ENCODE measurements at regions not wholly inside any gene's neighbourhood (a gene's known extent, or its start where the extent isn't known, plus 50 kb on each side); places are given as distances from the start of the nearest gene placed in this dataset.

GRCh38 chr11:134742956-134743819 lies 331.1 kb upstream of the B3GAT1 start:
- no peak for TF ChIP-seq CTCF (IDR thresholded peaks at IDR 0.05)
- intact Hi-C loops (cut with DNase I) = loop anchor here in 1 of 10 donors (10.0 kb wide), 1 partner anchor 62 kb away; no protein-coding TSS in a partner anchor
- H3K4me1 ChIP-seq = peaks cover 0 to 15% (median 0%) of the 10 kb centered on the region in 9 donors
- WGBS, 2 donors = 47 to 51% methylated on average over 12 of the region's 12 CpGs
- H3K27ac ChIP-seq = no peak overlapping the region
- DNase-seq = no peak
- no peak for ATAC-seq
- peaks cover 0 to 22% (median 4%) of the 10 kb centered on the region in 11 donors for H3K9me3 ChIP-seq
- peaks cover 0 to 38% (median 0%) of the 10 kb centered on the region in 7 donors for H3K27me3 ChIP-seq
- H3K36me3 ChIP-seq = no peaks in the 10 kb centered on the region
- no peak overlapping the region for H3K4me3 ChIP-seq

GRCh38 chr11:134742224-134742612 lies 330.2 kb upstream of the B3GAT1 start:
- no peak for DNase-seq

GRCh38 chr11:134741453-134742223 lies 329.6 kb upstream of the B3GAT1 start:
- no peak for DNase-seq
- no peaks in the 10 kb centered on the region for H3K36me3 ChIP-seq
- no peak for TF ChIP-seq CTCF (IDR thresholded peaks at IDR 0.05)
- H3K9me3 ChIP-seq = peaks cover 0 to 11% (median 2%) of the 10 kb centered on the region in 11 donors
- H3K4me3 ChIP-seq = no peak overlapping the region
- peak in 3 of 8 donors; percentile 31 to 63 (median 46) for ATAC-seq
- H3K4me1 ChIP-seq = peaks cover 0 to 15% (median 0%) of the 10 kb centered on the region in 9 donors
- intact Hi-C loops (cut with DNase I) = loop anchor here in 1 of 10 donors (10.0 kb wide), 1 partner anchor 63 kb away; no protein-coding TSS in a partner anchor
- WGBS, 2 donors = 32 to 38% methylated on average over 10 of the region's 10 CpGs
- no peak overlapping the region for H3K27ac ChIP-seq
- H3K27me3 ChIP-seq = peaks cover 0 to 36% (median 0%) of the 10 kb centered on the region in 7 donors

More at GRCh38 chr11:134742224-134742612, 330.2 kb upstream of the B3GAT1 start:
- Histone ChIP-seq H3K9me3 (peaks cover 0 to 15% (median 4%) of the 10 kb centered on the region in 11 donors), H3K4me3 (no peak overlapping the region), H3K36me3 (no peaks in the 10 kb centered on the region), H3K27me3 (peaks cover 0 to 35% (median 0%) of the 10 kb centered on the region in 7 donors), H3K4me1 (peaks cover 0 to 15% (median 0%) of the 10 kb centered on the region in 9 donors), H3K27ac (no peak overlapping the region)
- TF ChIP-seq CTCF (IDR thresholded peaks at IDR 0.05) = no peak
- no peak for ATAC-seq
- 32 to 38% methylated on average over 6 of the region's 6 CpGs for WGBS, 2 donors
- intact Hi-C loops (cut with DNase I) = loop anchor here in 1 of 10 donors (10.0 kb wide), 1 partner anchor 63 kb away; no protein-coding TSS in a partner anchor

Measured in heart right ventricle (tissue), 16 donors.